BLaER1 (cell line): ENCODE measurements at regions not wholly inside any gene's neighbourhood (a gene's known extent, or its start where the extent isn't known, plus 50 kb on each side); places are given as distances from the start of the nearest gene placed in this dataset.
A peak's percentile ranks its signal among the peaks of the same experiment; 100 is the strongest.

Experiments
- H3K27ac ChIP-seq: shearing (Covaris generic); formaldehyde crosslinking; 2 replicates; pipeline ENCODE4 v1.8.1; 2022
- H3K27me3 ChIP-seq: shearing (Covaris generic); formaldehyde crosslinking; 2 replicates; pipeline ENCODE4 v1.8.1; 2022
- H3K36me3 ChIP-seq: shearing (Covaris generic); formaldehyde crosslinking; 2 replicates; pipeline ENCODE4 v1.8.1; 2022
- H3K4me1 ChIP-seq: shearing (Covaris generic); formaldehyde crosslinking; 2 replicates; pipeline ENCODE4 v1.8.1; 2022
- H3K4me2 ChIP-seq: shearing (Covaris generic); formaldehyde crosslinking; 2 replicates; pipeline ENCODE4 v1.8.1; 2022
- H3K4me3 ChIP-seq: shearing (Covaris generic); formaldehyde crosslinking; 2 replicates; pipeline ENCODE4 v1.8.1; 2022
- H3K9ac ChIP-seq: shearing (Covaris generic); formaldehyde crosslinking; 2 replicates; pipeline ENCODE4 v1.8.1; 2022
- H3K9me3 ChIP-seq: shearing (Covaris generic); formaldehyde crosslinking; 2 replicates; pipeline ENCODE4 v1.8.1; 2022
- H4K20me1 ChIP-seq: shearing (Covaris generic); formaldehyde crosslinking; 2 replicates; pipeline ENCODE4 v1.8.1; 2022
- Cebpa-rat ChIP-seq: shearing (Covaris generic); IDR thresholded peaks from 2 replicates; pipeline ENCODE4 v1.8.1; 2022

- no peaks in the 10 kb centered on the region for H4K20me1 ChIP-seq
- no peaks in the 10 kb centered on the region for H3K36me3 ChIP-seq
- H3K4me2 ChIP-seq, result no peak overlapping the region; the same call in 1 of the 2 replicates
- TF ChIP-seq Cebpa-rat, result no peak
- H3K4me1 ChIP-seq, result peaks cover 26% of the 10 kb centered on the region
- H3K4me3 ChIP-seq, result no peak overlapping the region
- no peak overlapping the region for H3K27ac ChIP-seq
- no peaks in the 10 kb centered on the region for H3K27me3 ChIP-seq
- H3K9ac ChIP-seq, result no peak overlapping the region
- H3K9me3 ChIP-seq, result peaks cover 16% of the 10 kb centered on the region
Measured at GRCh38 chr10:1932692-1933094, 195.4 kb upstream of the ADARB2 start.

- Histone ChIP-seq H3K4me2 (no peak overlapping the region), H3K9ac (no peak overlapping the region), H3K27ac (no peak overlapping the region), H4K20me1 (no peaks in the 10 kb centered on the region), H3K9me3 (no peaks in the 10 kb centered on the region), H3K4me3 (no peak overlapping the region), H3K4me1 (peaks cover 10% of the 10 kb centered on the region), H3K36me3 (no peaks in the 10 kb centered on the region), H3K27me3 (no peaks in the 10 kb centered on the region)
- TF ChIP-seq Cebpa-rat, result no peak
Measured at GRCh38 chr10:1928606-1929005, 191.3 kb upstream of the ADARB2 start.

- peaks cover 21% of the 10 kb centered on the region for H3K4me1 ChIP-seq
- no peaks in the 10 kb centered on the region for H3K9me3 ChIP-seq
- no peak overlapping the region for H3K9ac ChIP-seq
- no peak for TF ChIP-seq Cebpa-rat
- no peaks in the 10 kb centered on the region for H4K20me1 ChIP-seq
- no peaks in the 10 kb centered on the region for H3K36me3 ChIP-seq
- peak overlapping the region; percentile 50; the same call in 1 of the 2 replicates for H3K27ac ChIP-seq
- H3K27me3 ChIP-seq, result no peaks in the 10 kb centered on the region
- H3K4me3 ChIP-seq, result 0 out of 2 replicates have a peak overlapping the region, but pooled peaks have one; percentile 15
- H3K4me2 ChIP-seq, result peak overlapping the region; percentile 78
Measured at GRCh38 chr10:1923998-1924397, 186.7 kb upstream of the ADARB2 start.

- peak overlapping the region; percentile 78 for H3K4me2 ChIP-seq
- no peaks in the 10 kb centered on the region for H3K36me3 ChIP-seq
- H3K4me3 ChIP-seq, result 0 out of 2 replicates have a peak overlapping the region, but pooled peaks have one; percentile 15
- no peaks in the 10 kb centered on the region for H3K27me3 ChIP-seq
- H3K27ac ChIP-seq, result peak overlapping the region; percentile 50
- no peaks in the 10 kb centered on the region for H4K20me1 ChIP-seq
- peaks cover 21% of the 10 kb centered on the region for H3K4me1 ChIP-seq
- TF ChIP-seq Cebpa-rat, result no peak
- no peak overlapping the region for H3K9ac ChIP-seq
- H3K9me3 ChIP-seq, result no peaks in the 10 kb centered on the region
Measured at GRCh38 chr10:1923586-1923985, 186.3 kb upstream of the ADARB2 start.

GRCh38 chr10:1920941-1921340 lies 183.6 kb upstream of the ADARB2 start:
- H3K4me2 ChIP-seq, result no peak overlapping the region
- no peaks in the 10 kb centered on the region for H3K27me3 ChIP-seq
- no peaks in the 10 kb centered on the region for H4K20me1 ChIP-seq
- no peak overlapping the region for H3K4me3 ChIP-seq
- no peak for TF ChIP-seq Cebpa-rat
- H3K4me1 ChIP-seq, result peaks cover 21% of the 10 kb centered on the region
- H3K9ac ChIP-seq, result no peak overlapping the region
- H3K9me3 ChIP-seq, result peaks cover 4% of the 10 kb centered on the region; the same call in 1 of the 2 replicates
- H3K36me3 ChIP-seq, result no peaks in the 10 kb centered on the region
- no peak overlapping the region for H3K27ac ChIP-seq

GRCh38 chr10:1920127-1920526 lies 182.8 kb upstream of the ADARB2 start:
- no peak overlapping the region for H3K9ac ChIP-seq
- H3K27me3 ChIP-seq, result no peaks in the 10 kb centered on the region
- H3K4me2 ChIP-seq, result no peak overlapping the region
- H3K27ac ChIP-seq, result no peak overlapping the region
- H3K9me3 ChIP-seq, result peaks cover 4% of the 10 kb centered on the region; the same call in 1 of the 2 replicates
- H3K36me3 ChIP-seq, result no peaks in the 10 kb centered on the region
- no peak overlapping the region for H3K4me3 ChIP-seq
- H3K4me1 ChIP-seq, result peaks cover 21% of the 10 kb centered on the region
- no peaks in the 10 kb centered on the region for H4K20me1 ChIP-seq
- TF ChIP-seq Cebpa-rat, result no peak

- no peaks in the 10 kb centered on the region for H3K9me3 ChIP-seq
- H3K36me3 ChIP-seq, result no peaks in the 10 kb centered on the region
- no peaks in the 10 kb centered on the region for H3K27me3 ChIP-seq
- H3K4me3 ChIP-seq, result no peak overlapping the region
- no peak overlapping the region for H3K27ac ChIP-seq
- no peak overlapping the region for H3K9ac ChIP-seq
- H4K20me1 ChIP-seq, result no peaks in the 10 kb centered on the region
- H3K4me1 ChIP-seq, result no peaks in the 10 kb centered on the region
- H3K4me2 ChIP-seq, result no peak overlapping the region
- no peak for TF ChIP-seq Cebpa-rat
Measured at GRCh38 chr10:1911771-1912170, 174.4 kb upstream of the ADARB2 start.

- no peaks in the 10 kb centered on the region for H3K4me1 ChIP-seq
- H3K4me2 ChIP-seq, result no peak overlapping the region
- no peak for TF ChIP-seq Cebpa-rat
- peaks cover 16% of the 10 kb centered on the region for H3K9me3 ChIP-seq
- H3K27ac ChIP-seq, result no peak overlapping the region
- no peaks in the 10 kb centered on the region for H3K36me3 ChIP-seq
- H3K4me3 ChIP-seq, result no peak overlapping the region
- H4K20me1 ChIP-seq, result no peaks in the 10 kb centered on the region
- no peaks in the 10 kb centered on the region for H3K27me3 ChIP-seq
- no peak overlapping the region for H3K9ac ChIP-seq
Measured at GRCh38 chr10:1903982-1904381, 166.7 kb upstream of the ADARB2 start.

- H3K9ac ChIP-seq, result no peak overlapping the region
- H3K36me3 ChIP-seq, result no peaks in the 10 kb centered on the region
- H3K4me2 ChIP-seq, result no peak overlapping the region
- peaks cover 3% of the 10 kb centered on the region for H3K9me3 ChIP-seq
- no peak for TF ChIP-seq Cebpa-rat
- H3K4me1 ChIP-seq, result no peaks in the 10 kb centered on the region
- no peak overlapping the region for H3K4me3 ChIP-seq
- no peaks in the 10 kb centered on the region for H4K20me1 ChIP-seq
- H3K27ac ChIP-seq, result no peak overlapping the region
- no peaks in the 10 kb centered on the region for H3K27me3 ChIP-seq
Measured at GRCh38 chr10:1896153-1896552, 158.8 kb upstream of the ADARB2 start.

- H4K20me1 ChIP-seq, result no peaks in the 10 kb centered on the region
- no peak overlapping the region for H3K4me3 ChIP-seq
- no peak overlapping the region for H3K9ac ChIP-seq
- peaks cover 6% of the 10 kb centered on the region; the same call in 1 of the 2 replicates for H3K9me3 ChIP-seq
- no peak overlapping the region for H3K27ac ChIP-seq
- no peaks in the 10 kb centered on the region for H3K27me3 ChIP-seq
- no peak for TF ChIP-seq Cebpa-rat
- H3K4me2 ChIP-seq, result no peak overlapping the region
- no peaks in the 10 kb centered on the region for H3K36me3 ChIP-seq
- H3K4me1 ChIP-seq, result no peaks in the 10 kb centered on the region
Measured at GRCh38 chr10:1895691-1896090, 158.4 kb upstream of the ADARB2 start.

- Histone ChIP-seq H4K20me1 (no peaks in the 10 kb centered on the region), H3K4me2 (no peak overlapping the region), H3K27ac (no peak overlapping the region), H3K9ac (no peak overlapping the region), H3K4me3 (no peak overlapping the region), H3K27me3 (no peaks in the 10 kb centered on the region), H3K9me3 (peaks cover 13% of the 10 kb centered on the region; the same call in 1 of the 2 replicates), H3K36me3 (no peaks in the 10 kb centered on the region), H3K4me1 (no peaks in the 10 kb centered on the region)
- TF ChIP-seq Cebpa-rat, result no peak
Measured at GRCh38 chr10:1894912-1895311, 157.6 kb upstream of the ADARB2 start.
